ENCODE measurements at regions not wholly inside any gene's neighbourhood (a gene's known extent, or its start where the extent isn't known, plus 50 kb on each side); places are given as distances from the start of the nearest gene placed in this dataset.

DNA sequence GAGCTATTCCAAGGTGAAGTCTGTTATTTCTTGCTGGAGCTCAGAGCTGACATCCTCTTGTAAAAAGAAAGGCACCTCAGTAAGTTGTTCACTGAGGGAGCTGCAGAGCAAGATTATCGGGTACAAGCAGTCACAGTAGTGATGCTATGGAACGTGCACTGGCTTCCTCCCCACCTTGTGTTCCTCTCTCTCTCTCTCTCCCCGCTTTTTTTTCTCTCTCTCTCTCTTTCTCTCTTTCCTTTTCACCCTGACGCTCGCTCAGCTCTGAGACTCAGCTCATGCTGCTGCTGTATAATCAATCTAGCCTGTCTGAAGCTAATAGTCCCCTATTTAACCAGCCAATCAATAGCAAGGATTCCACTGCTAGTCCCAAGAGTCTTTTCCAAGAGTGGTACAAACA is 587.6 kb upstream of the CDH18 start:
- H3K79me2 ChIP-seq (ENCODE audit: control insufficient read depth, insufficient read depth, low read length), result no peaks in the 10 kb centered on the region
- H3K4me3 ChIP-seq (replicated peaks in 1 of 4; ENCODE audit: control extremely low read depth in 1 of 4, insufficient read depth in 1 of 4, low read depth in 3 of 4, low read length in 4 of 4), result no peak overlapping the region
- H3K4me2 ChIP-seq (ENCODE audit: extremely low read depth, insufficient read depth, low read length), result no peak overlapping the region
- no peaks in the 10 kb centered on the region for H3K36me3 ChIP-seq (ENCODE audit: control insufficient read depth, insufficient read depth, low read length)
- TF ChIP-seq EZH2 (IDR thresholded peaks at IDR 0.05; ENCODE audit: low read length, missing control alignments), result no peak
- TF ChIP-seq CTCF (conservative IDR thresholded peaks at IDR 0.05 in 1 of 2, IDR thresholded peaks at IDR 0.05 in 1 of 2; ENCODE audit: low read depth in 1 of 2, low read length in 2 of 2), result no peak
- no peaks in the 10 kb centered on the region for H3K4me1 ChIP-seq (ENCODE audit: control insufficient read depth, extremely low read depth, insufficient read depth, low read length)
- H3K9ac ChIP-seq (ENCODE audit: insufficient read depth, low read length), result no peak overlapping the region
- no peak overlapping the region for H2AFZ ChIP-seq (ENCODE audit: low read length)
- H3K27me3 ChIP-seq (ENCODE audit: control insufficient read depth, insufficient read depth, low read length), result no peaks in the 10 kb centered on the region
- H3K27ac ChIP-seq (ENCODE audit: insufficient read depth, low read length), result no peak overlapping the region
- no peaks in the 10 kb centered on the region for H3K9me3 ChIP-seq (ENCODE audit: control insufficient read depth, insufficient read depth, low read depth, low read length)
- DNase-seq (ENCODE audit: low read depth in 2 of 2), result no peak
- no peaks in the 10 kb centered on the region for H4K20me1 ChIP-seq (ENCODE audit: control insufficient read depth, extremely low read depth, insufficient read depth, low read length)

DNA sequence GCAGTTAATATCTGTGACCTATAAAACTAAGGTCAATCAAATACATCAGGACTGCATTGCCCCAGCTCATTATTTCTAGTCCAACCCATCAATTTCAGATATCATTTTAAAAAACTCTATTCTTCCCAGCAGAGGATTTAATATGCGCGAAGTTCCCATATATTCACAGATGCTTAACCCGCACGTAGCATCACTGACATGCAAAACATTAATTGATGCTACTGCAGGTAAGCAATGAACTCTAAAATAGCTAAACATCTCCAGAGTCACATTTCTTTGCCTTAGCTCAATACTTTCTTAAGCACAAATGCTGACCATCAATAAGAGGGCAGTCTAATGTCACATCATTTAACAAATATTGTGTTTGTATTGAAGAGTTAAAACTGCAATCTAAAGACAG is 586.6 kb upstream of the CDH18 start:
- no peaks in the 10 kb centered on the region for H3K36me3 ChIP-seq (ENCODE audit: control insufficient read depth, insufficient read depth, low read length)
- H3K79me2 ChIP-seq (ENCODE audit: control insufficient read depth, insufficient read depth, low read length), result no peaks in the 10 kb centered on the region
- no peak overlapping the region for H3K4me3 ChIP-seq (replicated peaks in 1 of 4; ENCODE audit: control extremely low read depth in 1 of 4, insufficient read depth in 1 of 4, low read depth in 3 of 4, low read length in 4 of 4)
- H3K9ac ChIP-seq (ENCODE audit: insufficient read depth, low read length), result no peak overlapping the region
- H4K20me1 ChIP-seq (ENCODE audit: control insufficient read depth, extremely low read depth, insufficient read depth, low read length), result no peaks in the 10 kb centered on the region
- H3K27ac ChIP-seq (ENCODE audit: insufficient read depth, low read length), result no peak overlapping the region
- no peak overlapping the region for H3K4me2 ChIP-seq (ENCODE audit: extremely low read depth, insufficient read depth, low read length)
- DNase-seq (ENCODE audit: low read depth in 2 of 2), result no peak
- H3K4me1 ChIP-seq (ENCODE audit: control insufficient read depth, extremely low read depth, insufficient read depth, low read length), result no peaks in the 10 kb centered on the region
- TF ChIP-seq EZH2 (IDR thresholded peaks at IDR 0.05; ENCODE audit: low read length, missing control alignments), result no peak
- TF ChIP-seq CTCF (conservative IDR thresholded peaks at IDR 0.05 in 1 of 2, IDR thresholded peaks at IDR 0.05 in 1 of 2; ENCODE audit: low read depth in 1 of 2, low read length in 2 of 2), result no peak
- no peak overlapping the region for H2AFZ ChIP-seq (ENCODE audit: low read length)
- H3K9me3 ChIP-seq (ENCODE audit: control insufficient read depth, insufficient read depth, low read depth, low read length), result no peaks in the 10 kb centered on the region
- H3K27me3 ChIP-seq (ENCODE audit: control insufficient read depth, insufficient read depth, low read length), result no peaks in the 10 kb centered on the region

GRCh38 chr5:20572614-20573013 is 584.6 kb upstream of the CDH18 start:
- peak in 1 of 2 donors; percentile 44 for TF ChIP-seq CTCF (conservative IDR thresholded peaks at IDR 0.05 in 1 of 2, IDR thresholded peaks at IDR 0.05 in 1 of 2; ENCODE audit: low read depth in 1 of 2, low read length in 2 of 2)
- TF ChIP-seq EZH2 (IDR thresholded peaks at IDR 0.05; ENCODE audit: low read length, missing control alignments), result no peak
- no peak overlapping the region for H2AFZ ChIP-seq (ENCODE audit: low read length)
- peak; percentile 84 to 88 for DNase-seq (ENCODE audit: low read depth in 2 of 2)

More at GRCh38 chr5:20572614-20573013, 584.6 kb upstream of the CDH18 start:
- Histone ChIP-seq H3K9ac (ENCODE audit: insufficient read depth, low read length) (no peak overlapping the region), H3K4me2 (ENCODE audit: extremely low read depth, insufficient read depth, low read length) (no peak overlapping the region), H3K27ac (ENCODE audit: insufficient read depth, low read length) (no peak overlapping the region), H3K79me2 (ENCODE audit: control insufficient read depth, insufficient read depth, low read length) (no peaks in the 10 kb centered on the region), H3K4me1 (ENCODE audit: control insufficient read depth, extremely low read depth, insufficient read depth, low read length) (no peaks in the 10 kb centered on the region), H3K4me3 (replicated peaks in 1 of 4; ENCODE audit: control extremely low read depth in 1 of 4, insufficient read depth in 1 of 4, low read depth in 3 of 4, low read length in 4 of 4) (no peak overlapping the region), H4K20me1 (ENCODE audit: control insufficient read depth, extremely low read depth, insufficient read depth, low read length) (no peaks in the 10 kb centered on the region), H3K27me3 (ENCODE audit: control insufficient read depth, insufficient read depth, low read length) (no peaks in the 10 kb centered on the region), H3K36me3 (ENCODE audit: control insufficient read depth, insufficient read depth, low read length) (no peaks in the 10 kb centered on the region), H3K9me3 (ENCODE audit: control insufficient read depth, insufficient read depth, low read depth, low read length) (no peaks in the 10 kb centered on the region)

All from fibroblast of lung (primary cell).